ENCODE measurements at regions not wholly inside any gene's neighbourhood (a gene's known extent, or its start where the extent isn't known, plus 50 kb on each side); places are given as distances from the start of the nearest gene placed in this dataset.
"Not testable (repeated sequence)": the region's sequence is repeated elsewhere in the genome, so short reads cannot be mapped to it uniquely, and the experiment has no call there.

DNA sequence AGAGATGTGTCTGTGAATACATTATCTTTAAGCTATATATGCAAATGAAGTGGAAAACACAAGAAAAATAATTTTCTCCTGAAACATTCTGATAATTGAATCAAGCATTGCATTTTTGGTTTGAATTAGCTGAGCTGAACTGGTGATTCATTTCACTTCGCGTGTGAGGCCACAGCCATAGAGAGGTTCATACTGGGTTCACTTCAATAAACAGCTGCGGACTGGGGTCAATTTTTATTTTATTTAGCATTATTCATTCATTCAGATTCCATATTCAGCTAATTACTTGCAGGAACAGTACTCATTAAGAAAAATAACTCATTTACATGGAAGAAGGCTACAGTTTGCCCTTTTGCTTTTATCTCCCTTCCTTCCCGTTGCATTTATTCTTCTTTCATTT is 195.2 kb upstream of the LRIG3 start:
- Mint-ChIP-seq H3K4me3 (no peak overlapping the region), H3K4me1 (peaks cover 0 to 2% (median 0%) of the 10 kb centered on the region in 7 donors), H3K9me3 (peaks cover 0 to 12% (median 0%) of the 10 kb centered on the region in 11 donors), H3K36me3 (no peaks in the 10 kb centered on the region), H3K27ac (no peak overlapping the region), H3K27me3 (no peaks in the 10 kb centered on the region)
- ChIA-PET POLR2A (no interaction called here), CTCF (no interaction called here)
- no peak for ATAC-seq
- Histone ChIP-seq H3K4me1 (ENCODE audit: control insufficient read depth in 2 of 2, insufficient read depth in 2 of 2, low read length in 2 of 2) (no peaks in the 10 kb centered on the region), H3K27ac (ENCODE audit: low read depth, low read length) (no peak overlapping the region), H3K27me3 (ENCODE audit: control insufficient read depth in 2 of 2, insufficient read depth in 2 of 2, low read length in 2 of 2) (no peaks in the 10 kb centered on the region), H3K36me3 (ENCODE audit: control insufficient read depth in 2 of 3, insufficient read depth in 3 of 3, low read length in 3 of 3) (no peaks in the 10 kb centered on the region), H3K9me3 (ENCODE audit: control insufficient read depth in 2 of 3, low read length in 3 of 3) (no peaks in the 10 kb centered on the region), H3K4me3 (ENCODE audit: low read length) (no peak overlapping the region)
- intact Hi-C loops (cut with micrococcal nuclease): no loop called here
- DNase-seq: no peak

DNA sequence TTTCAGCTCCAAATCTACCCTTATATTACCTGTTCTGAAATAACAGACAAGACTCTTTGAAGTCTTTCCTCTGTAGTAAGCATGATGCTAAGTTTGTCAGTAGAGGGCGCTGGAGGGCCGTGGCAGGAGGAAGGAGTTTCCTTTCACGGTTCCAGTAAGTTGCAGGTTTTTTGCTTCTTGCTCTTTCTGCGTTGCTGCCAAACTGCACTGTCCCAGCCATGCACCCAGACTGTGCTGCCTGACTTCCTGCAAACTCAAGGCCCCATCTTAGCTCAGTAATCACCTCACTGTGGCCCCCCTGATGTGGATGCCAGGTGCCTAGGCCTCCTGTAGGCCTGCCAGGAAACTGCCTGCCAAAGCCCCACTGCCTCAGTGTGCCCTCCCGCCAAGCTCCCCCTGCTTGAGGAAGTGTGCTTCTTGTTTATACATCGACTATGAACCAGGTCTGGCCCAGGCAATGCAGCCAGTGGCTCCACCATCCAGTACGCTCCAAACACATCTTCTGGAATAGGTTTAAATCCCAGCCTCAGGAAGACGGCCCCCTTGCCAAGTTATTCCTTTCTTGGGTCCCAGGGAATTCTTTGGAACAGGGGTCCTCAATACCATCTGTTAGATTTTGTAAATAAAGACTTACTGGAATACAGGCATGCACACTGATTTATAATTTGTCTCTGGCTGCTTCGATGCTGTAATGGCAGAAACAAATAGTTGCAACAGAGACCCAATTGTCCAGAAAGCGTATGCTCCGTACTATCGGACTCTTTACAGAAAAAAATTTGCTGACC is 193.7 kb upstream of the LRIG3 start:
- intact Hi-C loops (cut with micrococcal nuclease): loop anchor here in 1 of 2 donors (1.0 to 2.0 kb wide), 2 partner anchors 36 to 767 kb away; no protein-coding TSS in a partner anchor
- ChIA-PET CTCF (no interaction called here), POLR2A (no interaction called here)
- Mint-ChIP-seq H3K36me3 (no peaks in the 10 kb centered on the region), H3K4me3 (no peak overlapping the region), H3K27ac (no peak overlapping the region), H3K4me1 (peaks cover 0 to 2% (median 0%) of the 10 kb centered on the region in 7 donors), H3K9me3 (peaks cover 0 to 12% (median 0%) of the 10 kb centered on the region in 11 donors), H3K27me3 (no peaks in the 10 kb centered on the region)
- H3K9me3 ChIP-seq (ENCODE audit: control insufficient read depth in 2 of 3, low read length in 3 of 3): no peaks in the 10 kb centered on the region
- H3K27ac ChIP-seq (ENCODE audit: low read depth, low read length): no peak overlapping the region
- no peaks in the 10 kb centered on the region for H3K4me1 ChIP-seq (ENCODE audit: control insufficient read depth in 2 of 2, insufficient read depth in 2 of 2, low read length in 2 of 2)
- H3K36me3 ChIP-seq (ENCODE audit: control insufficient read depth in 2 of 3, insufficient read depth in 3 of 3, low read length in 3 of 3): no peaks in the 10 kb centered on the region
- DNase-seq (peak in 4 of 9 donors; percentile 1 to 54 (median 8)), ATAC-seq (no peak)
- H3K27me3 ChIP-seq (ENCODE audit: control insufficient read depth in 2 of 2, insufficient read depth in 2 of 2, low read length in 2 of 2): no peaks in the 10 kb centered on the region
- no peak overlapping the region for H3K4me3 ChIP-seq (ENCODE audit: low read length)

DNA sequence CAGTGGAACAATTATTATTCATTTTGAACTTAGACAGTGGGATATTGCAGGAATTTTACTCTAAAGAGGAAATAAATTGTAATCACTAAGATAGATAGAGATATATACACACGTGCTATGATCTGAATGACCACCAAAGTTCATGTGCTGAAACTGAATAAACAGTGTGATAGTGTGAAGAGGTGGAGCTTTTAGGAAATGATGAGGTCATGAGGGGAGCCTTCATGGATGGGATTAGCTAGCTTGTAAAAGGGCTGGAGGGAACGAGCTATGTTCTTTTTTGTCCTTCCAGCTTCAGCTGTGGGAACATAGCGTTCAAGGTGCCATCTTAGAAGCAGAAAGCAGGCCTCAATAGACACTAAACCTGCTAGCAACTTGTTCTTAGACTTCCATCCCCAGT is 191.5 kb upstream of the LRIG3 start:
- H3K27ac ChIP-seq (ENCODE audit: low read depth, low read length): no peak overlapping the region
- Mint-ChIP-seq H3K36me3 (no peaks in the 10 kb centered on the region), H3K27me3 (no peaks in the 10 kb centered on the region), H3K27ac (no peak overlapping the region), H3K9me3 (peaks cover 0 to 8% (median 0%) of the 10 kb centered on the region in 11 donors), H3K4me3 (no peak overlapping the region), H3K4me1 (peaks cover 0 to 2% (median 0%) of the 10 kb centered on the region in 7 donors)
- ATAC-seq (no peak), DNase-seq (no peak)
- H3K9me3 ChIP-seq (ENCODE audit: control insufficient read depth in 2 of 3, low read length in 3 of 3): no peaks in the 10 kb centered on the region
- H3K4me1 ChIP-seq (ENCODE audit: control insufficient read depth in 2 of 2, insufficient read depth in 2 of 2, low read length in 2 of 2): no peaks in the 10 kb centered on the region
- H3K36me3 ChIP-seq (ENCODE audit: control insufficient read depth in 2 of 3, insufficient read depth in 3 of 3, low read length in 3 of 3): no peaks in the 10 kb centered on the region
- H3K4me3 ChIP-seq (ENCODE audit: low read length): no peak overlapping the region
- CTCF ChIA-PET: no interaction called here
- H3K27me3 ChIP-seq (ENCODE audit: control insufficient read depth in 2 of 2, insufficient read depth in 2 of 2, low read length in 2 of 2): no peaks in the 10 kb centered on the region
- intact Hi-C loops (cut with micrococcal nuclease): loop anchor here in 1 of 2 donors (2.0 kb wide), 1 partner anchor 765 kb away; no protein-coding TSS in a partner anchor
- POLR2A ChIA-PET: no interaction called here

DNA sequence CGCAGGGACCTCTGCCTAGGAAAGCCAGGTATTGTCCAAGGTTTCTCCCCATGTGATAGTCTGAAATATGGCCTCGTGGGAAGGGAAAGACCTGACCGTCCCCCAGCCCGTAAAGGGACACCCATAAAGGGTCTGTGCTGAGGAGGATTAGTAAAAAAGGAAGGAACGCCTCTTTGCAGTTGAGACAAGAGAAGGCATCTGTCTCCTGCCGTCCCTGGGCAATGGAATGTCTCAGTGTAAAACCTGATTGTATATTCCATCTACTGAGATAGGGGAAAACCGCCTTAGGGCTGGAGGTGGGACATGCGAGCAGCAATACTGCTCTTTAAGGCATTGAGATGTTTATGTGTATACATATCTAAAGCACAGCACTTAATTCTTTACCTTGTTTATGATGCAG is 188.2 kb upstream of the LRIG3 start:
- POLR2A ChIA-PET; H3K27me3 Mint-ChIP-seq; H3K4me1 ChIP-seq (ENCODE audit: control insufficient read depth in 2 of 2, insufficient read depth in 2 of 2, low read length in 2 of 2); H3K27ac ChIP-seq (ENCODE audit: low read depth, low read length); H3K9me3 Mint-ChIP-seq; CTCF ChIA-PET; H3K4me3 Mint-ChIP-seq; intact Hi-C loops (cut with micrococcal nuclease); H3K9me3 ChIP-seq (ENCODE audit: control insufficient read depth in 2 of 3, low read length in 3 of 3); DNase-seq; H3K27ac Mint-ChIP-seq; ATAC-seq; H3K4me1 Mint-ChIP-seq; H3K36me3 ChIP-seq (ENCODE audit: control insufficient read depth in 2 of 3, insufficient read depth in 3 of 3, low read length in 3 of 3); H3K36me3 Mint-ChIP-seq; H3K4me3 ChIP-seq (ENCODE audit: low read length); H3K27me3 ChIP-seq (ENCODE audit: control insufficient read depth in 2 of 2, insufficient read depth in 2 of 2, low read length in 2 of 2): not testable (repeated sequence)

GRCh38 chr12:59100585-59100984 is 180.3 kb upstream of the LRIG3 start:
- ChIA-PET POLR2A (no interaction called here), CTCF (no interaction called here)
- Mint-ChIP-seq H3K36me3 (no peaks in the 10 kb centered on the region), H3K27me3 (no peaks in the 10 kb centered on the region), H3K4me1 (no peaks in the 10 kb centered on the region), H3K27ac (no peak overlapping the region), H3K9me3 (peaks cover 0 to 7% (median 0%) of the 10 kb centered on the region in 11 donors), H3K4me3 (no peak overlapping the region)
- H3K27me3 ChIP-seq (ENCODE audit: control insufficient read depth in 2 of 2, insufficient read depth in 2 of 2, low read length in 2 of 2): no peaks in the 10 kb centered on the region
- intact Hi-C loops (cut with micrococcal nuclease): no loop called here
- DNase-seq (no peak), ATAC-seq (no peak)
- no peaks in the 10 kb centered on the region for H3K36me3 ChIP-seq (ENCODE audit: control insufficient read depth in 2 of 3, insufficient read depth in 3 of 3, low read length in 3 of 3)
- no peak overlapping the region for H3K4me3 ChIP-seq (ENCODE audit: low read length)
- no peaks in the 10 kb centered on the region for H3K9me3 ChIP-seq (ENCODE audit: control insufficient read depth in 2 of 3, low read length in 3 of 3)
- no peaks in the 10 kb centered on the region for H3K4me1 ChIP-seq (ENCODE audit: control insufficient read depth in 2 of 2, insufficient read depth in 2 of 2, low read length in 2 of 2)
- no peak overlapping the region for H3K27ac ChIP-seq (ENCODE audit: low read depth, low read length)

- no peaks in the 10 kb centered on the region for H3K27me3 ChIP-seq (ENCODE audit: control insufficient read depth in 2 of 2, insufficient read depth in 2 of 2, low read length in 2 of 2)
- no peaks in the 10 kb centered on the region for H3K9me3 ChIP-seq (ENCODE audit: control insufficient read depth in 2 of 3, low read length in 3 of 3)
- ATAC-seq: no peak
- no peaks in the 10 kb centered on the region for H3K36me3 Mint-ChIP-seq
- no peak overlapping the region for H3K27ac ChIP-seq (ENCODE audit: low read depth, low read length)
- H3K36me3 ChIP-seq (ENCODE audit: control insufficient read depth in 2 of 3, insufficient read depth in 3 of 3, low read length in 3 of 3): no peaks in the 10 kb centered on the region
- intact Hi-C loops (cut with micrococcal nuclease): no loop called here
- peaks cover 0 to 7% (median 0%) of the 10 kb centered on the region in 11 donors for H3K9me3 Mint-ChIP-seq
- CTCF ChIA-PET: no interaction called here
- H3K4me1 ChIP-seq (ENCODE audit: control insufficient read depth in 2 of 2, insufficient read depth in 2 of 2, low read length in 2 of 2): no peaks in the 10 kb centered on the region
- H3K4me3 ChIP-seq (ENCODE audit: low read length): no peak overlapping the region
- no peaks in the 10 kb centered on the region for H3K27me3 Mint-ChIP-seq
- no peaks in the 10 kb centered on the region for H3K4me1 Mint-ChIP-seq
- H3K27ac Mint-ChIP-seq: no peak overlapping the region
- POLR2A ChIA-PET: no interaction called here
- H3K4me3 Mint-ChIP-seq: no peak overlapping the region
- no peak for DNase-seq
Measured at GRCh38 chr12:59097876-59098275, 177.6 kb upstream of the LRIG3 start.

- Mint-ChIP-seq H3K4me3 (no peak overlapping the region), H3K9me3 (peaks cover 0 to 6% (median 0%) of the 10 kb centered on the region in 11 donors), H3K36me3 (no peaks in the 10 kb centered on the region), H3K27ac (no peak overlapping the region), H3K27me3 (no peaks in the 10 kb centered on the region), H3K4me1 (no peaks in the 10 kb centered on the region)
- DNase-seq: no peak
- no peak overlapping the region for H3K27ac ChIP-seq (ENCODE audit: low read depth, low read length)
- CTCF ChIA-PET: no interaction called here
- H3K27me3 ChIP-seq (ENCODE audit: control insufficient read depth in 2 of 2, insufficient read depth in 2 of 2, low read length in 2 of 2): no peaks in the 10 kb centered on the region
- H3K4me1 ChIP-seq (ENCODE audit: control insufficient read depth in 2 of 2, insufficient read depth in 2 of 2, low read length in 2 of 2): no peaks in the 10 kb centered on the region
- ATAC-seq: no peak
- H3K9me3 ChIP-seq (ENCODE audit: control insufficient read depth in 2 of 3, low read length in 3 of 3): no peaks in the 10 kb centered on the region
- POLR2A ChIA-PET: no interaction called here
- H3K36me3 ChIP-seq (ENCODE audit: control insufficient read depth in 2 of 3, insufficient read depth in 3 of 3, low read length in 3 of 3): no peaks in the 10 kb centered on the region
- no peak overlapping the region for H3K4me3 ChIP-seq (ENCODE audit: low read length)
- intact Hi-C loops (cut with micrococcal nuclease): no loop called here
Measured at GRCh38 chr12:59096246-59096645, 175.9 kb upstream of the LRIG3 start.
